K562 (cell line): ENCODE measurements at regions not wholly inside any gene's neighbourhood (a gene's known extent, or its start where the extent isn't known, plus 50 kb on each side); places are given as distances from the start of the nearest gene placed in this dataset.

Experiments
- ATAC-seq: fragments of 200-7000 bp; cut with Tn5 transposase; 3 replicates; pipeline ENCODE4 v1.9.1; 2020; ENCODE audit warnings: moderate library complexity
- BruUV-seq: library from RNA; stranded (reverse); fragments of 400-500 nt; replicated peaks from 2 replicates; lab custom pipeline; 2021; lab: Mats Ljungman, UMichigan
- CTCF ChIA-PET: fragments of 300-600 bp; formaldehyde crosslinking; extraction: SDS; loops from one replicate; lab custom pipeline; 2021; ENCODE audit warnings: low intra/inter-chr PET ratio; lab: Yijun Ruan, JAX
- POLR2A ChIA-PET: fragments of 300-600, 350-650 bp; sonication (Branson Sonifier 250); formaldehyde crosslinking; extraction: SDS; loops from one replicate; lab custom pipeline; 2021; ENCODE audit warnings: antibody characterized with exemption, inconsistent platforms; lab: Yijun Ruan, JAX
- DNase-seq, 4 experiments: peaks; one replicate each; pipeline versions ENCODE4 v3.0.0 to v3.0.0-alpha.2; 2011 to 2018; ENCODE audit warnings: low spot score in 3 of 4, mixed read lengths in 3 of 4; ENCODE audit errors: extremely low read depth in 1 of 4
- FAIRE-seq: peaks from 2 replicates; lab custom pipeline; 2011; peaks lifted over from hg19 to GRCh38; lab: Jason Lieb, UNC
- H2AFZ ChIP-seq: 2 replicates; pipeline ENCODE4 v1.6.0; 2011; ENCODE audit warnings: low read depth, low read length, control low read depth, inconsistent platforms
- H3K27ac ChIP-seq: fragments of 200-600 bp; 3 replicates; pipeline ENCODE4 v1.8.0; 2011; ENCODE audit warnings: low read depth, mild to moderate bottlenecking, control low read depth, inconsistent platforms, low read length, moderate library complexity, mixed read lengths; ENCODE audit errors: extremely low read depth
- H3K27me3 ChIP-seq, 2 experiments: fragments of 300-600 bp in 1 of 2; 2 replicates in 1 of 2; 3 replicates in 1 of 2; pipeline versions ENCODE4 v1.6.0 to v1.8.0; 2011; ENCODE audit warnings: inconsistent platforms in 2 of 2, low read length in 2 of 2, mild to moderate bottlenecking in 1 of 2, mixed read lengths in 1 of 2, moderate library complexity in 1 of 2; ENCODE audit not compliant: control insufficient read depth in 2 of 2, insufficient read depth in 2 of 2
- H3K36me3 ChIP-seq: fragments of 300-600 bp; 3 replicates; pipeline ENCODE4 v1.8.0; 2011; ENCODE audit warnings: mild to moderate bottlenecking, low read length, inconsistent platforms; ENCODE audit not compliant: control insufficient read depth, insufficient read depth
- H3K4me1 ChIP-seq, 2 experiments: fragments of 200-600 bp in 1 of 2; replicated peaks in 1 of 2; 2 replicates in 1 of 2; 3 replicates in 1 of 2; pipeline versions ENCODE4 v1.5.1 to v1.8.0; 2011; ENCODE audit warnings: inconsistent platforms in 2 of 2, low read length in 2 of 2, mild to moderate bottlenecking in 1 of 2, mixed read lengths in 1 of 2, moderate library complexity in 1 of 2; ENCODE audit not compliant: control insufficient read depth in 2 of 2, insufficient read depth in 2 of 2
- H3K4me2 ChIP-seq: 2 replicates; pipeline ENCODE4 v1.6.1; 2011; ENCODE audit warnings: low read length, control low read depth, inconsistent platforms, mixed read lengths; ENCODE audit not compliant: insufficient read depth
- H3K4me3 ChIP-seq: fragments of 200-600 bp; sonication (generic), shearing (Covaris generic); 2 replicates; pipeline ENCODE4 v1.5.1; 2016; ENCODE audit warnings: control low read depth, inconsistent platforms
- H3K79me2 ChIP-seq: fragments of 200-600 bp; 3 replicates; pipeline ENCODE4 v1.8.0; 2011; ENCODE audit warnings: low read length, inconsistent platforms; ENCODE audit not compliant: control insufficient read depth, insufficient read depth
- H3K9ac ChIP-seq, 2 experiments: 2 replicates each; pipeline versions ENCODE4 v1.6.0 to v1.6.1; 2011; ENCODE audit warnings: low read depth in 2 of 2, low read length in 2 of 2, control low read depth in 1 of 2, inconsistent platforms in 1 of 2, mild to moderate bottlenecking in 1 of 2, mixed read lengths in 1 of 2; ENCODE audit not compliant: insufficient read depth in 1 of 2
- H3K9me1 ChIP-seq: one replicate; pipeline ENCODE4 v1.6.0; 2011; ENCODE audit warnings: inconsistent platforms, mild to moderate bottlenecking, low read length, moderate library complexity; ENCODE audit not compliant: control insufficient read depth, insufficient read depth
- H3K9me3 ChIP-seq: replicated peaks from 2 replicates; pipeline ENCODE4 v1.5.1; 2011; ENCODE audit warnings: low read depth, low read length, inconsistent platforms; ENCODE audit not compliant: control insufficient read depth, insufficient read depth
- H4K20me1 ChIP-seq: replicated peaks from 2 replicates; pipeline ENCODE4 v1.6.1; 2011; ENCODE audit warnings: low read length, inconsistent platforms, mixed read lengths; ENCODE audit not compliant: control insufficient read depth, insufficient read depth
- RBM25 ChIP-seq: fragments of 200-400 bp; formaldehyde crosslinking; IDR thresholded peaks from 2 replicates; pipeline ENCODE4 v1.6.1; 2018; ENCODE audit warnings: low read length, low read depth, moderate library complexity; ENCODE audit not compliant: severe bottlenecking
- WGBS: fragments of 100-300 bp; shearing (Covaris generic); methylation state at CpG from one replicate; pipeline ENCODE4 v1.1.6; 2016; ENCODE audit warnings: low coverage, mixed read lengths; ENCODE audit not compliant: insufficient coverage; ENCODE audit errors: missing lambda C conversion rate; 5-methylcytosine and 5-hydroxymethylcytosine counted together
- in situ Hi-C: fragments of 300-500 bp; cut with MboI; formaldehyde crosslinking; loops from 4 replicates; pipeline ENCODE4 v1.15.0; 2018; ENCODE audit warnings: inconsistent platforms, mixed read lengths
- intact Hi-C: fragments of 100-400 bp; cut with micrococcal nuclease; formaldehyde crosslinking; loops from 2 replicates; pipeline ENCODE4 v1.14.2; 2022
- TF ChIP-seq, protein P1 (sequence below): sonication (generic); formaldehyde crosslinking; IDR thresholded peaks from 2 replicates; pipeline ENCODE4 v1.8.0; 2022; ENCODE audit warnings: mild to moderate bottlenecking, missing genetic modification reagents

DNA sequence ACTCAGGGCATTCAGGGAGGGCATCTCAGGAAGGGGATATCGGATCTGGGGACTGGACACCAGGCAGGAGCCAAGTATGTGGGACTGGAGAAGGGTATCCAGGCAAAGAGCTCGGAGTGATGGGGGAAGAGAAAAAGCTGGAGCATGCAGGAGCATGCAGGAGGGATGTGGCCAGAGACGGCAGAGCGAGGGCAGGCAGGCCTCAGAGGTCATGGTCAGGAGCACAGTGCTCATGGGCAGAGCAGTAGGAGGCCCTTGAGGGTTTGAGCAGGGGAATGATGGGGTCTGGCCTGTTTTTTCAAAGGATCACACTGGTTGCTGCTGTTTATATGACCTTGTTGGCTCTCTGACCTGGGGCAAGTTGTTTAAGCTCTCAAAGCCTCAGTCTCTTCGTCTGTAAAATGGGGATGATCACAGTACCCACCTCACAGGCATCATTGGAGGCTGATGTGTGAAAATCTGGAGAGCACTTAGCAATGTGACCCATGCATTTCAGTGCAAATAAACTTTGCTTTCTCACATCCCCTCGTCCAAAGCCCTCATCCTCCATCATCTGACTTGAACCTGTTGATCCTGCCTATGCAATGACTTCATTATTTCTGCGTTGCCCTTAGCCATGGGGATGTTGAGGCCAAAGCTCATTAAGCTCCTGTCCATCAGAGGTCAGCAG is 273.1 kb downstream of the MATN1 start:
- FAIRE-seq, result no peak
- no peak overlapping the region for H2AFZ ChIP-seq
- no peak for ATAC-seq
- DNase-seq, result no peak
- under 1% methylated on average over 7 of the region's 7 CpGs for WGBS
- H3K27ac ChIP-seq, result no peak overlapping the region
- H3K79me2 ChIP-seq, result no peaks in the 10 kb centered on the region
- H4K20me1 ChIP-seq, result no peaks in the 10 kb centered on the region
- in situ Hi-C loops (no loop called here), intact Hi-C loops (no loop called here)
- BruUV-seq, result no TSS peak
- ChIA-PET POLR2A (no interaction called here), CTCF (no interaction called here)
- no peaks in the 10 kb centered on the region for H3K4me1 ChIP-seq
- no peaks in the 10 kb centered on the region for H3K9me1 ChIP-seq
- H3K4me3 ChIP-seq, result no peak overlapping the region
- no peaks in the 10 kb centered on the region for H3K9me3 ChIP-seq
- H3K27me3 ChIP-seq, result peaks cover 0 to 15% of the 10 kb centered on the region in 2 experiments; a peak in 2 of 5 replicates
- H3K36me3 ChIP-seq, result no peaks in the 10 kb centered on the region
- no peak overlapping the region for H3K4me2 ChIP-seq
- TF ChIP-seq RBM25, result peak; percentile 64
- TF ChIP-seq, protein P1, sequence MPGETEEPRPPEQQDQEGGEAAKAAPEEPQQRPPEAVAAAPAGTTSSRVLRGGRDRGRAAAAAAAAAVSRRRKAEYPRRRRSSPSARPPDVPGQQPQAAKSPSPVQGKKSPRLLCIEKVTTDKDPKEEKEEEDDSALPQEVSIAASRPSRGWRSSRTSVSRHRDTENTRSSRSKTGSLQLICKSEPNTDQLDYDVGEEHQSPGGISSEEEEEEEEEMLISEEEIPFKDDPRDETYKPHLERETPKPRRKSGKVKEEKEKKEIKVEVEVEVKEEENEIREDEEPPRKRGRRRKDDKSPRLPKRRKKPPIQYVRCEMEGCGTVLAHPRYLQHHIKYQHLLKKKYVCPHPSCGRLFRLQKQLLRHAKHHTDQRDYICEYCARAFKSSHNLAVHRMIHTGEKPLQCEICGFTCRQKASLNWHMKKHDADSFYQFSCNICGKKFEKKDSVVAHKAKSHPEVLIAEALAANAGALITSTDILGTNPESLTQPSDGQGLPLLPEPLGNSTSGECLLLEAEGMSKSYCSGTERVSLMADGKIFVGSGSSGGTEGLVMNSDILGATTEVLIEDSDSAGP, result no peak
- H3K9ac ChIP-seq, result no peak overlapping the region
